ENCODE measurements at regions not wholly inside any gene's neighbourhood (a gene's known extent, or its start where the extent isn't known, plus 50 kb on each side); places are given as distances from the start of the nearest gene placed in this dataset.

- no peak for TF ChIP-seq POLR2A (IDR thresholded peaks at IDR 0.05)
- TF ChIP-seq, protein P1, sequence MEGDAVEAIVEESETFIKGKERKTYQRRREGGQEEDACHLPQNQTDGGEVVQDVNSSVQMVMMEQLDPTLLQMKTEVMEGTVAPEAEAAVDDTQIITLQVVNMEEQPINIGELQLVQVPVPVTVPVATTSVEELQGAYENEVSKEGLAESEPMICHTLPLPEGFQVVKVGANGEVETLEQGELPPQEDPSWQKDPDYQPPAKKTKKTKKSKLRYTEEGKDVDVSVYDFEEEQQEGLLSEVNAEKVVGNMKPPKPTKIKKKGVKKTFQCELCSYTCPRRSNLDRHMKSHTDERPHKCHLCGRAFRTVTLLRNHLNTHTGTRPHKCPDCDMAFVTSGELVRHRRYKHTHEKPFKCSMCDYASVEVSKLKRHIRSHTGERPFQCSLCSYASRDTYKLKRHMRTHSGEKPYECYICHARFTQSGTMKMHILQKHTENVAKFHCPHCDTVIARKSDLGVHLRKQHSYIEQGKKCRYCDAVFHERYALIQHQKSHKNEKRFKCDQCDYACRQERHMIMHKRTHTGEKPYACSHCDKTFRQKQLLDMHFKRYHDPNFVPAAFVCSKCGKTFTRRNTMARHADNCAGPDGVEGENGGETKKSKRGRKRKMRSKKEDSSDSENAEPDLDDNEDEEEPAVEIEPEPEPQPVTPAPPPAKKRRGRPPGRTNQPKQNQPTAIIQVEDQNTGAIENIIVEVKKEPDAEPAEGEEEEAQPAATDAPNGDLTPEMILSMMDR (IDR thresholded peaks at IDR 0.05): no peak
Observed at GRCh38 chr7:81415181-81415580, 354.7 kb downstream of the HGF start.
